HL-60 (cell line): ENCODE measurements at regions not wholly inside any gene's neighbourhood (a gene's known extent, or its start where the extent isn't known, plus 50 kb on each side); places are given as distances from the start of the nearest gene placed in this dataset.

Source experiments
- DNase-seq, 2 experiments: peaks; one replicate each; pipeline ENCODE4 v3.0.0-alpha.2; 2010 to 2020; ENCODE audit warnings: low read depth in 1 of 2, low spot score in 1 of 2
- H3K27ac ChIP-seq: fragments of 250-450 bp; sonication (Bioruptor Pico); replicated peaks from 2 replicates; pipeline ENCODE4 v1.5.1; 2020; ENCODE audit warnings: mild to moderate bottlenecking, moderate library complexity
- H3K27me3 ChIP-seq: fragments of 250-450 bp; sonication (Bioruptor Pico); 2 replicates; pipeline ENCODE4 v1.5.1; 2021; ENCODE audit warnings: mild to moderate bottlenecking, moderate library complexity; ENCODE audit not compliant: insufficient read depth, poor library complexity, severe bottlenecking
- H3K4me3 ChIP-seq: replicated peaks from 2 replicates; pipeline ENCODE4 v1.5.1; 2011; ENCODE audit warnings: mild to moderate bottlenecking, control low read depth, low read length; ENCODE audit not compliant: insufficient read depth
- CTCF ChIP-seq: IDR thresholded peaks from one replicate; pipeline ENCODE4 v1.5.1; 2011; ENCODE audit warnings: low read length, control low read depth, inconsistent platforms; ENCODE audit not compliant: insufficient read depth
- GABPA ChIP-seq: IDR thresholded peaks from 2 replicates; pipeline ENCODE4 v1.6.1; 2012; ENCODE audit warnings: low read depth
- POLR2AphosphoS5 ChIP-seq: IDR thresholded peaks from 2 replicates; pipeline ENCODE4 v1.6.1; 2012; ENCODE audit warnings: low read depth
- REST ChIP-seq: IDR thresholded peaks from 2 replicates; pipeline ENCODE4 v1.6.1; 2012; ENCODE audit warnings: low read depth; ENCODE audit not compliant: insufficient replicate concordance
- SPI1 ChIP-seq: IDR thresholded peaks from 2 replicates; pipeline ENCODE4 v1.6.1; 2012; ENCODE audit warnings: low read depth, mild to moderate bottlenecking, borderline replicate concordance

GRCh38 chr14:104445832-104446381, 133.7 kb upstream of the C14orf180 start:
- Histone ChIP-seq H3K27ac (no peak overlapping the region), H3K4me3 (no peak overlapping the region), H3K27me3 (no peaks in the 10 kb centered on the region)
- no peak for DNase-seq
- no peak for TF ChIP-seq GABPA
- TF ChIP-seq CTCF: no peak
- TF ChIP-seq REST: no peak
- TF ChIP-seq POLR2AphosphoS5: no peak

GRCh38 chr14:104446611-104447010, 133.0 kb upstream of the C14orf180 start:
- H3K27ac ChIP-seq: no peak overlapping the region
- no peaks in the 10 kb centered on the region for H3K27me3 ChIP-seq
- H3K4me3 ChIP-seq: no peak overlapping the region
- TF ChIP-seq CTCF (no peak), SPI1 (no peak)
- no peak for DNase-seq

- H3K27ac ChIP-seq: no peak overlapping the region
- DNase-seq: no peak
- H3K27me3 ChIP-seq: no peaks in the 10 kb centered on the region
- TF ChIP-seq CTCF (no peak), POLR2AphosphoS5 (no peak), GABPA (no peak), REST (no peak), SPI1 (no peak)
- no peak overlapping the region for H3K4me3 ChIP-seq
These were observed 131.8 kb upstream of the C14orf180 start for GRCh38 chr14:104447750-104448149.

GRCh38 chr14:104448321-104448720, 131.2 kb upstream of the C14orf180 start:
- TF ChIP-seq POLR2AphosphoS5 (no peak), CTCF (no peak), GABPA (no peak), REST (no peak), SPI1 (no peak)
- no peaks in the 10 kb centered on the region for H3K27me3 ChIP-seq
- no peak overlapping the region for H3K4me3 ChIP-seq
- DNase-seq: no peak
- no peak overlapping the region for H3K27ac ChIP-seq
